Skin epidermis (tissue), 12 donors: ENCODE measurements at regions not wholly inside any gene's neighbourhood (a gene's known extent, or its start where the extent isn't known, plus 50 kb on each side); places are given as distances from the start of the nearest gene placed in this dataset.
"Not testable (repeated sequence)": the region's sequence is repeated elsewhere in the genome, so short reads cannot be mapped to it uniquely, and the experiment has no call there.

Source experiments
- H3K27ac ChIP-seq, 21 experiments: fragments of 200-600 bp; sonication (generic) in 11 of 21; one replicate each; pipeline ENCODE4 v1.5.0; 2020; ENCODE audit warnings: mild to moderate bottlenecking in 3 of 21, inconsistent platforms in 2 of 21, moderate library complexity in 2 of 21
- H3K4me3 ChIP-seq, 7 experiments: fragments of 200-600 bp; sonication (generic) in 2 of 7; one replicate each; pipeline ENCODE4 v1.5.0; 2020; ENCODE audit warnings: inconsistent platforms in 2 of 7, mild to moderate bottlenecking in 2 of 7, moderate library complexity in 1 of 7

DNA sequence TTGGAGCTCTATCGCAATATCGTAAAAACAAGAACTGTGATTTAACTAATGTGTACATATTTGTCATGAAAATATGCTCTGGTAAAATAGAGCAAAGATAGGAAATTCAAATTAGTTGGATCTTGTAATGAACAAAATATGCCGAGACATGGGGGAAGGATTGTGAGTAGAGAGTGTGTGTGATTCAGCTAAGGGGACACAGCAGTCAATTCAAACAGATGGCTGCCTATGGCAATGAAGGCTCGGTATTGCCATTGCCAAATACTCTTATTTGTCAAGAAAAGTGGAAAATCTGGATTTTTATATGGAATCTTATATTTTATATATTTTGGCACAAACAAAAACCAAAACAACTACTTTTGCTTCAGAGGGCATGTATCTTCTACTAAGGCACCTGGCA is 227.3 kb upstream of the BCHE start:
- H3K27ac ChIP-seq, result no peak overlapping the region

DNA sequence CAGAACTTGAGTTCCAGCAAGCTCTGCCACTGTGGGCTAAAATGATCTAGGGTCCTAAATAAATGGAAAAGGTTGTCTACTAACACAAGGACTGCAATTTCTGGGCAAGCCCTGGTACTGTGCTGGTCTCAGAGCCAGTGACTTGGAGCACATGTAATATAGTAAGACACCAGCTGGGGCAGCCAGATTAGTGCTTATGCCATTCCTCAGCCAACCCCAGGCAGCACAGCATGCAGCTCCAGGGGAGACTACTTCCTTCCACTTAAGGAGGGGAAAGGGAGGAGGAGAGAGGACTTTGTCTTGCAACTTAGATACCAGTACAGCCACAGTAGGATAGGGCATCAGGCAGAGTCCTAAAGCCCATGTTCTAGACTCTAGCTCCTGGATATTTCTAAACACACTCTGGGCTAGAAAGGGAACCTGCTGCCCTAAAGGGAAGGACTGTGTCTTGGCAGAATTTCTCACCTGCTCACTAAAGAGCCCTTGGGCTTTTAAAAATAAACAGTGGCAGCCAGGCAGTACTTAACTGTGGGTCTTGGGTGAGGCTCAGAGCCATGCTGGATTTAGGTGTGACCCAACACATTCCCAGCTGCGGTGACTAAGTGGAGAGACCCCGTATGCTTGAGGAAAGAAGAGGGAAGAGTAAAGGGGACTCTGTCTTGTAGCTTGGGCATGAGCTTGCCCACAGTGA is 223.7 kb upstream of the BCHE start:
- no peak overlapping the region for H3K27ac ChIP-seq
- no peak overlapping the region for H3K4me3 ChIP-seq

More for the DNA sequence above, 227.3 kb upstream of the BCHE start:
- H3K4me3 ChIP-seq, result no peak overlapping the region

DNA sequence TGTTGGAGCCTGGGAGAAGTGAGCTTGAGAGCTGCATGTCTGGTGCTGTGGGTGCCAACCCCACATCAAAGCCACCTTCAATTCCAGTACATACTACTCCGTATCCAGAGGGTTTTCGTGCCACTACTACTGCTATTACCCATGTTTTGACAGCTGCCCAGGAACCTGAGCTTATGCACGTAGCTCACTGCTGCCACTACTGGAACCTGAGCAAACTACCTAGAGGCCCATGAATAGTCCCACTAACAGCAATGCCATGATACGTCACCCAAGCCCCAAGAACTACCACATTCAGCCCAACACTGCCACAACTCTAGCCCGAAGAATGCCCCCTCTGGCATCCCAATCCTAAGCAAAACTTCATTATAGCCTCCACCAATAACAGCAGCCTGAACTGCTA is 215.2 kb upstream of the BCHE start:
- H3K27ac ChIP-seq, result no peak overlapping the region
- no peak overlapping the region for H3K4me3 ChIP-seq

DNA sequence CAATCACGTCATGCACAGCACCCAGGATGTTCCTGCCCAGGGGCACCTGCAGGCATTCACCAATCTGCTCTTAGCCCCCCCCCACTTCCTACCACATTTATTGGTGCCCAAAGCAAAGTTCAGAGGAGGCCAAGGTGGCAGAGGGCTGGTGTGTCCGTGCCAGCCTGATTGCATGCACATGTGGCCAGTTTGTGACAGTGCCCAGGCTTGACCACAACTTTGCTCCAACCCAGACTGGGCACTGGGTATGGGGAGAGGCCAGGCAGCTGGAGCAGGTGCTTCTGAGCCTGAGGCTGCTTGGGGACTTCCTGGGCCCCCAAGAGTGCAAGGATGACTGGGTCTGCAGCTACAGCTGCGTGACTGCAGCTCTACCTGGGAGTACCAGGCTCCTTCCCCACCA is 192.3 kb upstream of the BCHE start:
- H3K4me3 ChIP-seq, result no peak overlapping the region

DNA sequence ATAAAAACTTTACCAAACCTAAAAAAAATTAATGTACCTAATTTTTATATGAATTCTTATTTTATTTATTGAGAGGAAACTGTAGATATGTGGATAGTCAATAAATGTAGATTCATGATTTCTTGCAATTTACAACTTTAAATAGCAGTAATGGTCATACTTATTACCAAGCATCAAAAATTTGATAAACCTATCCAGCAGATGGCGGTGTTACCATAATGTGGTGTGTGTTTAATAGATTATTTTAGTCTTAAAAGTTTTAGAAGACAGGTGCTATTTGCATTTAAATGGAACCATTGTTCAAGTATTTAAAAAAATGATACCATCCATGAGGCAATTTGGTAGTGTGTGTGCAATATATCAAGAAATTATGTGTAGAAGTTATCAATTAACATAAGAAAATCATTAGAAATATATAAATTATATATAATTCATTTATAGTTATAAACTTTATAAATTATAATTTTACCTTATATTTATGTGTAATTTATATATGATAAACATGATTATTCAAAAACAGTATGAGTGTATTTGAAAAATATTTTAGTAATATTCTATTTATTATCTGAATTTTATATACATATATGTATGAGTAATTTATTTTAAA is 176.0 kb upstream of the BCHE start:
- Histone ChIP-seq H3K27ac (no peak overlapping the region), H3K4me3 (no peak overlapping the region)

More for the DNA sequence above, 192.3 kb upstream of the BCHE start:
- H3K27ac ChIP-seq, result no peak overlapping the region

DNA sequence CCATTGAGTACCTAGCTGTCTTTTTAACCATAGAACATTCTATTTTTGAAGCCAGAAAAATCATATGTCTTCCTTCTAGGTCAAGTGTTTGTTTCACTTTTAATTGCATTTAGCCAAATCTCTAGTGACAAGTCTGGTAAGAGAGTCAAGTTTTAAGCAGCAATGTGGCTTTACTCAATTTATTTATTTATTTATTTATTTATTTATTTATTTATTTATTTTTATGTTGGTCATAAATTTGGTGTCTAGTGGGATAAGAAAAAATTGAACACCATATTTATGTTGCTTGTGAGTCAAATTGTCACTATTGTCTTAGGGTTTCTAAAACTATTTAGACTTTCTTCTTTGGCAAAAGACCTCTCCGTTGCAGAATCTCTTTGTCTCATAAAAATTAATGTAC is 174.5 kb upstream of the BCHE start:
- Histone ChIP-seq H3K4me3 (no peak overlapping the region), H3K27ac (no peak overlapping the region)

DNA sequence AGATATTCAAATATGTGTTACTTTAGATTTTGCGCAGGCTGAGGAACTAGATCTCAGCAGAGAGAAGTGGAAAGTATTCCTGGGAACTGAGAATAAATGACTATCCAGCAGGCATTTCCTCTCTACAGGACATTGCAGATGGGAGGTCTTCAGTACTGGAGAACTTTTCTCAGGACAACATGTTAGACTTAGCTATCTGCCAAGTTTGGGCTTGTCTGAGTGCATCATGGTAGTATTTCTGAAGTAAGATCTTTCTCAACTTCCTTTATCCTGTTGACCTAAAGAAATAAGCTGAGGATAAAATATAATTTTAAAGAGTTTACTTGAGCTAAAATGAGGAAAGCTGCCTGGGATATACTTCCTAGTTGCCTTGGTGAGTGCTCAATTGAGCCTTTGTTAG is 167.9 kb upstream of the BCHE start:
- Histone ChIP-seq H3K27ac (no peak overlapping the region), H3K4me3 (no peak overlapping the region)

DNA sequence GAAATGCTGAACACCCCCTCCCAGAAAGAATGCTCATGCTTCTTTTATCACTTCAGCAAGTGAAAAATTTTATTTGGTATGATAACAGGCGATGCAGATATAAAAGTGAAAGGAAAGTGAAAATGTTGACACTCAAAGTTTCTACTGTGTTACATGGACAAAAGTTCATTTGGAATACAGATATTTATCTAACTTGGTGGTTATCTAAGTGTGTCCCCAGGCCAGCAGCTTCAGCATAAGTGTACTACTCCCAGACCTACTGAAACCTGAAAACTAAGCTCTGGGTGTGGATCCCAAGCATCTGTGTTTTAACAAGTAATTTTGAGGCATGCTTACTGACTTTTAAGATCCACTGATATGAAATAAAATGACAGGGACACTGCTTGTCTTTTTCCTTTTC is 157.1 kb upstream of the BCHE start:
- no peak overlapping the region for H3K27ac ChIP-seq
- no peak overlapping the region for H3K4me3 ChIP-seq

DNA sequence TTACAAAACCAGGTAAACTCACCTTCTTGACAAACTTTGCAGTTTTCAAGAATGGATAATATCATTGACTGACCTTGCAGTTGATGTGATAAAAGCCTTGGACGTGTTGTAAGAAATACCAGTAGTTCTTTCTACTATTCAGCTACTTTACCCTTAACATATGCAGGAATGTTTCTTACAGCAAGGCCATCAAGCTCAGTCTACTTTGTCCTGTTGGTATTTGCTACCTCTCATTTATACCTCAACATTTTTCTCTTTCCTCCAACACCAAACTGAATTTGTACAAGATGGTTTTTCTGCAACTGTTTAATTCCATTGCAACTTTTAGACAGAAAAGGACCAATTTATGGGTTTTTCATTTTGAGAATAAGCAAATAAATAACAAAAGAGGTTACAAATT is 147.4 kb upstream of the BCHE start:
- Histone ChIP-seq H3K4me3 (no peak overlapping the region), H3K27ac (no peak overlapping the region)

DNA sequence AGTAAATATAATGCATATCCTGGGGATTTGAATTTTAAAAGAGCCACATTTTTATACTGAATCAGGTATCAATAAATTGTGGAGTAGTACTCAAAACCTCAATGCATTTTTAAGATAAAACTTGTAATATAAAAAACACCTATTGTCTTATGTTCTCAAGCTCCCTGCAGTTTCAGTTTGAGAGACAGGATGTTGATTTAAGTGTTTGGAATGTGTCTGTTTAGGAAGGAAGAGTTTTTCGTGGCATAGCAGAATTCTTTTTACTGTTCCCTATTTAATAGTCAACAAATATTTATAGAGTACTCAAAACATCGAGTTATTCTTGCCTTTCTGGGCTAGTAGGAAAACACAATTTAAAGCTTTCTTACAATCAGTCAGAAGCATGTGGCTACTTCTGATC is 146.1 kb upstream of the BCHE start:
- Histone ChIP-seq H3K4me3 (no peak overlapping the region), H3K27ac (no peak overlapping the region)

DNA sequence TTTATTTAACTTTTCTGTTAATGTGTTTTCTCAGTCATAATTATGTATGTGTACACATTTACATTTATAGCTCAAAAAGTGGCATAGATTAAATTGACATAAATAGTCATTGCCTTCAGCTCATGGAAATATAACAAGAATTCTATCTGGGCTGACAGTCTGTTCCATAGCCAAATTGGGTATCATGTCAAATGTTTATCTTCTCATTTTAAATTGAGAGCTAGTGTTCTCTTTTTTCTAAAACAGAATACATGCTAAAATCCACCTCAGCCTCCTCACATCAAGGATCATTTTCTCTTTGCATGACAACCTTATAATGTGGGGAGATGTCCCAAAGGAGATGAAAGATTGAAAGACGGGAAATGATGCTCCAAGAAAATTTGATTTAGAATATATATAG is 144.1 kb upstream of the BCHE start:
- no peak overlapping the region for H3K4me3 ChIP-seq
- H3K27ac ChIP-seq, result no peak overlapping the region

DNA sequence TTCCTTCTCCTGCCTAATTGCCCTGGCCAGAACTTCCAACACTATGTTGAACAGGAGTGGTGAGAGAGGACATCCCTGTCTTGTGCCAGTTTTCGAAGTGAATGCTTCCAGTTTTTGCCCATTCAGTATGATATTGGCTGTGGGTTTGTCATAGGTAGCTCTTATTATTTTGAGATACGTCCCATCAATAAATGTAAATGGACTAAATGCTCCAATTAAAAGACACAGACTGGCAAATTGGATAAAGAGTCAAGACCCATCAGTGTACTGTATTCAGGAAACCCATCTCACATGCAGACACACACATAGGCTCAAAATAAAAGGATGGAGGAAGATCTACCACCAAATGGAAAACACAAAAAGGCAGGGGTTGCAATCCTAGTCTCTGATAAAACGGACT is 123.6 kb upstream of the BCHE start:
- H3K4me3 ChIP-seq, H3K27ac ChIP-seq: not testable (repeated sequence)

DNA sequence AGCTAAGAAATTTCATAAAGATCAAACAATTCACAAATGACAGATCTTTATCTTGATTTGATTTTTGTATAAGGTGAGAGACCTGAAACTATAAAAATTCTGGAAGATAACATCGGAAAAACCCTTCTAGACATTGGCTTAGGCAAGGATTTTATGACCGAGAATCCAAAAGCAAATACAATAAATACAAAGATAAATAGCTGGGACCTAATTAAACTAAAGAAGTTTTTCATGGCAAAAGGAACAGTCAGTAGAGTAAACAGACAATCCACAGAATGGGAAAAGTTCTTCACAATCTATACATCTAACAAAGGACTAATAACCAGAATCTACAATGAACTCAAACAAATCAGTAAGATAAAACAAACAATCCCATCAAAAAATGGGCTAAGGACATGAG is 116.9 kb upstream of the BCHE start:
- no peak overlapping the region for H3K27ac ChIP-seq
- H3K4me3 ChIP-seq, result no peak overlapping the region

DNA sequence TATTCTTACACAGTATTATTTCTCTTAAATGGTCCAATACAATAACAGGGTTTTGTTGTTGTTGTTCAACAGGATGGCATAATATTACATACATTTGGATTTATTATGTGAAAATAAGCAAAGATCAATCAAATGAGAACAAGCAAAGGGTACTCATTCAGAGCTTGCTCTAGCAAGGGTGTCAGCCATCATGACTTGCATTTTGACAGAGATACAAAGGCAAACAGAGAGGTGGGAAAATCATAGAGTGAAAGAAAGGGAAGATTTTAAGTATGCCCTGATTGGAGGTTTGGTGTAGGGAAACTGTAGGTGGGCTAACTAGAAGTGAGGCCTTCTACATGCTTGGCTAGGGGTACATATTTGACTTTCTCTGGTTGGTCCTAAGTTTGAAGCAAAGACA is 109.1 kb upstream of the BCHE start:
- Histone ChIP-seq H3K27ac (no peak overlapping the region), H3K4me3 (no peak overlapping the region)

DNA sequence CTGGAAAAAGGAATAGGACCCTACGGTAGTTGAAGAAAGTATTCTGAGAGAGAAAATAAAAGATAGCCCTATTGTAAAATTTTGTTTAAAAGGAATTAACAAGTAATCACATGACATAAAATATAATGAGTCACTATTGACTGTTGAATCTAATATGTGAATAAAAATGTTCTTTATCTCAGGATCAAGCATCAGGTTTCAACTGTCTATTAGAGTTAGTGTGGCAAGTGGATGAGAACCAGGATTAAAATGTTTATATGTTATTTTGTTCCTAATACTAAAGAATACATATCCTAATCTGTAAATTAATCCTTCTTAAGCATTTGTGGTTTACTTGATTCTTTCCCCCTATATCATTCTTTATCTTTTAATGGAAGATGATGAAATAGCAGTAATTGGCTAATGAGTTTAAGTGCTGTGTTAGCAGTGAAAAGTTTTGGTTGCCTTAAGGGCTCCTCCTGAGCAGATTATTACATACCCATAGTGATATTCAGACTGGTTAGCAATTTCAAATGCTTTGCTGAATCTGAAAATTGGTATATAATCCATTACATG is 101.8 kb upstream of the BCHE start:
- H3K4me3 ChIP-seq, result no peak overlapping the region
- no peak overlapping the region for H3K27ac ChIP-seq

DNA sequence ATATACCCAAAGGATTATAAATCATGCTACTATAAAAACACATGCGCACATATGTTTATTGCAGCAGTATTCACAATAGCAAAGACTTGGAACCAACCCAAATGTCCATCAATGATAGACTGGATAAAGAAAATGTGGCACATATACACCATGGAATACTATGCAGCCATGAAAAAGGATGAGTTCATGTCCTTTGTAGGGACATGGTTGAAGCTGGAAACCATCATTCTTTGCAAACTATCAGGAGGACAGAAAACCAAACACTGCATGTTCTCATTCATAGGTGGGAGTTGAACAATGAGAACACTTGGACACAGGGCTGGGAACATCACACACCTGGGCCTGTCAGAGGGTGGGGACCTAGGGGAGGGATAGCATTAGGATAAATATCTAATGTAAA is 98.9 kb upstream of the BCHE start:
- not testable (repeated sequence) for H3K27ac ChIP-seq, H3K4me3 ChIP-seq

DNA sequence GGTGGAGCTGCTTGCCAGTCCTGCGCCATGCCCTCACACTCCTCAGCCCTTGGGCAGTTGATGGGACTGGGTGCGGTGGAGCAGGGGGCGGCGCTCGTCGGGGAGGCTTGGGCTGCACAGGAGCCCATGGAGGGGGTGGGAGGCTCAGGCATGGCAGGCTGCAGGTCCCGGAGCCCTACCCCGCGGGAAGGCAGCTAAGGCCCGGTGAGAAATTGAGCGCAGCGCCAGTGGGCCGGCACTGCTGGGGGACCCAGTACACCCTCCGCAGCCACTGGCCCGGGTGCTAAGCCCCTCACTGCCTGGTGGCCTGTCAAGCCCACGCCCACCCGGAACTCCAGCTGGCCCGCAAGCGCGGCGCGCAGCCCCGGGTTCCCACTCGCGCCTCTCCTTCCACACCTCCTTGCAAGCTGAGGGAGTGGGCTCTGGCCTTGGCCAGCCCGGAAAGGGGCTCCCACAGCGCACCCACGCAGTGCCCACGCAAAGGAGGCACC is 87.1 kb upstream of the BCHE start:
- not testable (repeated sequence) for H3K4me3 ChIP-seq, H3K27ac ChIP-seq

DNA sequence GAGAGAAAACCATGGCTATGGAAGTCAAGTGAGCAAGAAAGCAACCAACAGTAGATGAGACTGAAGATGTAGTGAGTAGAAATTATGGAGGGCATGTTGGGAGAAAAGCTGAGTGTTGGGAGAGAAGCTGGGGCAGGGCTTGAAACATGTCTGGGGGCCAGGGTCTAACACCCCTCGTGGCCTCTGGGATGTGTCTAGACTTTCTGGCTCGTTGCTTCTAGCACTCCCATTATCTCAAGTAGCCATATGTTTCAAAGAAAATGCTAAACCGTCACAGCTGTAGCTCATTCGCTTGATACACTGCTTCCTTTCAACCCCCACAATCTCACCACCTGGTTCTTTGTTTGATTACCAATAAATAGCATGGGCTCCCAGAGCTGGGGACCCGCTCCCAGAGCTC is 83.8 kb upstream of the BCHE start:
- H3K4me3 ChIP-seq, result no peak overlapping the region
- no peak overlapping the region for H3K27ac ChIP-seq

DNA sequence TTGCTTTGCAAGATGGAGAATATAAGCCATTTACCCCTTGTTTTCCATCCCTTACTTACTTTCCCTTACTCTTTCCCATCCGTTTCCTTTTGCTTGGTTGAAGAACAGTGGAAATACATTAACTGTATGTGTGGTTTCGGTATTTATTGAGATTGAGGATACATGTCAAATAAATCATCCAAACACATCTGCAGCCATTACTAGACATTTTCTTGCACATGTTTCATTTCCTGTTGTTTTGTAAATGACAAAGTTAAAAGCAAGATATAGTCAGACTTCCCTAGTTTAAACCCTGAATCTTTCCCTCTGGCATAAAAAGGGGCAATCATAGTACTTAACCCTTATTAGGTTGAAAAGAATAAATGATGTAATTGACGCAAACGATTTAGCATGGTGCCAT is 82.1 kb upstream of the BCHE start:
- no peak overlapping the region for H3K27ac ChIP-seq
- H3K4me3 ChIP-seq, result no peak overlapping the region

DNA sequence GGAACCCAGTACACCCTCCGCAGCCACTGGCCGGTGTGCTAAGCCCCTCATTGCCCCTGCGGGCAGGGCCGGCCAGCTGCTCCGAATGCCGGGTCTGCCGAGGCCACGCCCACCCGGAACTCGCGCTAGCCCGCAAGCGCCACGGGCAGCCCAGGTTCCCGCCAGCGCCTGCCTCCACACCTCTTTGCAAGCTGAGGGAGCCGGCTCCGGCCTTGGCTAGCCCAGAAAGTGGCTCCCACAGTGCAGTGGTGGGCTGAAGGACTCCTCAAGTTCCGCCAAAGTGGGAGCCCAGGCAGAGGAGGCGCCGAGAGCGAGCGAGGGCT is 81.4 kb upstream of the BCHE start:
- Histone ChIP-seq H3K4me3 (no peak overlapping the region), H3K27ac (no peak overlapping the region)

DNA sequence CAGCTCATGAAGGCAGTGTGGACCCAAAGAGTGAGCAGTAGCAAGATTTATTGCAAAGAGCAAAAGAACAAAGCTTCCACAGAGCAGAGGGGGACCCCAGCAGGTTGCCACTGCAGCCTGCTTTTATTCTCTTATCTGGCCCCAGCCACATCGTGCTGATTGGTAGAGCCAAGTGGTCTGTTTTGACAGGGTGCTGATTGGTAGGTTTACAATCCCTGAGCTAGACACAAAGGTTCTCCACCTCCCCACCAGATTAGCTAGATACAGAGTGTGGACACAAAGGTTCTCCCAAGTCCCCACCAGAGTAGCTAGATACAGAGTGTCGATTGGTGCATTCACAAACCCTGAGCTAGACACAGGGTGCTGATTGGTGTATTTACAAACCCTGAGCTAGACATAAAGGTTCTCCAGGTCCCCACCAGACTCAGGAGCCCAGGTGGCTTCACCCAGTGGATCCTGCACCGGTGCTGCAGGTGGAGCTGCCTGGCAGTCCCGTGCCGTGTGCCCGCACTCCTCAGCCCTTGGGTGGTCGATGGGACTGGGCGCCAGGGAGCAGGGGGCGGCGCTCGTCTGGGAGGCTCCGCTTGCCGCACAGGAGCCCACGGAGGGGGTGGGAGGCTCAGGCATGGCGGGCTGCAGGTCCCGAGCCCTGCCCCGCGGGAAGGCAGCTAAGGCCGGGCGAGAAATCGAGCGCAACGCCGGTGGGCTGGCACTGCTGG is 80.9 kb upstream of the BCHE start:
- not testable (repeated sequence) for H3K27ac ChIP-seq, H3K4me3 ChIP-seq
